ENCODE measurements at regions not wholly inside any gene's neighbourhood (a gene's known extent, or its start where the extent isn't known, plus 50 kb on each side); places are given as distances from the start of the nearest gene placed in this dataset.

DNA sequence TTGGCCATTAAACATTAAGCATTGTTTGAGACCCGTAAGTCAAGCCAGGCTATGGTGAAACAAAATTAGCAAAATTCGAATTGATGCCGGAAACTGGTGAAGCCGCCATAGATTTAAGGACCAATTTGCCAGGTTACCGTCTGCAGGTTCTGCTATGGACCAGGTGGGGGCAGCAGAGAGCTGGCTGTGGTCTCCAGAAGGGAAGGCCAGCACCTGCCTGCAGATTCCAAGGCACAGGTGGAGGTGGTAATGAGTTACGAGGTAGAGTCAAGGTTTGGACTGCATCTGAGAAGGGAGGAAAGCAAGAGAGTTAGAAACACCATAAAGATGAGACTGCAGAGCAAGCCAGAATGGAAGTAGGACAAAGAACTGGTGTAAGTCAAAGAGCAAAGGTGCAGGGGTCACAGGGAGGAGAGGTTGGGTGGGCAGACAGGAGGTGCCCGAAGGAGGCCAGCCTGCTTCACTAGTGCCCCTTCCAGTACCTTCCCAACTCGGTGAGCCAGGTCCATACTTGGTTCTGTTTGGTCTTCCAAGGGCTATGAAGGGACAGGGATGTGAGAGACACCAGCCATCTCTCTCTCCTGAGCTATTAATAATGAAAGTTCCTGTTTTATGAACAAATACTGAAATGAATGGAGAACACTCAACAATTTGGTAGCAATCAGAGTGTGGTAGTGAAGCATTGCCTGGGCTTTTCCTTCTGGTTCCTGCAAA is 131.6 kb upstream of the ESR1 start:
- H3K27me3 ChIP-seq (ENCODE audit: insufficient read depth) = no peaks in the 10 kb centered on the region
- ChIA-PET POLR2A (interaction anchor here (0.5 to 0.6 kb wide), 2 partner anchors 15 to 662 kb away, joined by 3 read pairs; no protein-coding TSS in a partner anchor), CTCF (interaction anchor here (0.7 to 2.2 kb wide), 8 partner anchors 11 to 1229 kb away, joined by 3 to 8 read pairs (median 5); no protein-coding TSS in a partner anchor)
- no peaks in the 10 kb centered on the region for H3K9me3 ChIP-seq
- no peaks in the 10 kb centered on the region for H3K4me1 ChIP-seq (ENCODE audit: control insufficient read depth in 1 of 2, insufficient read depth in 2 of 2, low read depth in 1 of 2, low read length in 1 of 2)
- DNase-seq = peak; percentile 64
- H3K9me2 ChIP-seq = no peaks in the 10 kb centered on the region
- no peaks in the 10 kb centered on the region for H3K36me3 ChIP-seq (replicated peaks in 1 of 2; ENCODE audit: control insufficient read depth in 1 of 2, insufficient read depth in 2 of 2, low read length in 1 of 2)
- no peak overlapping the region for H3K9ac ChIP-seq
- 8% methylated on average over 8 of the region's 8 CpGs for WGBS (ENCODE audit: low lambda C conversion rate)
- peak overlapping the region; percentile 17; the same call in 1 of the 2 replicates for H2AFZ ChIP-seq (ENCODE audit: low read depth)
- H3K4me3 ChIP-seq (ENCODE audit: low read depth in 2 of 2, low read length in 1 of 2) = peak overlapping the region in 1 of 2 experiments; percentile 26; a peak in 1 of 4 replicates
- no peak overlapping the region for H3K4me2 ChIP-seq
- H3F3A ChIP-seq (replicated peaks; ENCODE audit: insufficient read depth) = no peaks in the 10 kb centered on the region
- H3K79me2 ChIP-seq (ENCODE audit: insufficient read depth) = no peaks in the 10 kb centered on the region
- H3K27ac ChIP-seq (ENCODE audit: low read depth in 2 of 2, low read length in 1 of 2) = no peak overlapping the region
- H4K20me1 ChIP-seq (ENCODE audit: insufficient read depth) = no peaks in the 10 kb centered on the region
- TF ChIP-seq ZBTB33 (IDR thresholded peaks at IDR 0.05; ENCODE audit: borderline replicate concordance, low read depth) (no peak), CHD2 (IDR thresholded peaks at IDR 0.05; ENCODE audit: low read length, partially characterized antibody) (no peak), MEF2A (IDR thresholded peaks at IDR 0.05; ENCODE audit: borderline replicate concordance, low read depth) (no peak), GABPA (IDR thresholded peaks at IDR 0.05; ENCODE audit: low read depth) (no peak), CTCF (IDR thresholded peaks at IDR 0.05) (peak; percentile 76), MXI1 (IDR thresholded peaks at IDR 0.05; ENCODE audit: low read depth, low read length) (no peak), NFIC (IDR thresholded peaks at IDR 0.05; ENCODE audit: borderline replicate concordance) (no peak), RAD21 (IDR thresholded peaks at IDR 0.05; ENCODE audit: low read length) (peak; percentile 68), RFX5 (IDR thresholded peaks at IDR 0.05; ENCODE audit: low read length) (no peak), RXRA (IDR thresholded peaks at IDR 0.05; ENCODE audit: borderline replicate concordance, low read depth) (no peak), GATA2 (CRISPR knock-in tag; IDR thresholded peaks at IDR 0.05) (no peak), ELF1 (IDR thresholded peaks at IDR 0.05) (no peak), NRF1 (IDR thresholded peaks at IDR 0.05; ENCODE audit: low read depth, low read length) (no peak), TAF1 (IDR thresholded peaks at IDR 0.05; ENCODE audit: borderline replicate concordance, low read depth, low read length) (no peak), EZH2phosphoT487 (IDR thresholded peaks at IDR 0.05; ENCODE audit: borderline replicate concordance, low read depth) (no peak), TCF12 (IDR thresholded peaks at IDR 0.05) (no peak), TEAD4 (IDR thresholded peaks at IDR 0.05; ENCODE audit: borderline replicate concordance, insufficient read depth) (no peak), EP300 (IDR thresholded peaks at IDR 0.05; ENCODE audit: borderline replicate concordance in 1 of 2, low read depth in 1 of 2, low read length in 1 of 2) (no peak), FOSL2 (IDR thresholded peaks at IDR 0.05; ENCODE audit: borderline replicate concordance, low read depth) (no peak), USF2 (IDR thresholded peaks at IDR 0.05; ENCODE audit: borderline replicate concordance, low read depth, low read length) (no peak), SMC3 (IDR thresholded peaks at IDR 0.05; ENCODE audit: low read depth, low read length) (peak; percentile 45), FOXM1 (IDR thresholded peaks at IDR 0.05; ENCODE audit: low read depth) (no peak)
- TF ChIP-seq, protein P1, sequence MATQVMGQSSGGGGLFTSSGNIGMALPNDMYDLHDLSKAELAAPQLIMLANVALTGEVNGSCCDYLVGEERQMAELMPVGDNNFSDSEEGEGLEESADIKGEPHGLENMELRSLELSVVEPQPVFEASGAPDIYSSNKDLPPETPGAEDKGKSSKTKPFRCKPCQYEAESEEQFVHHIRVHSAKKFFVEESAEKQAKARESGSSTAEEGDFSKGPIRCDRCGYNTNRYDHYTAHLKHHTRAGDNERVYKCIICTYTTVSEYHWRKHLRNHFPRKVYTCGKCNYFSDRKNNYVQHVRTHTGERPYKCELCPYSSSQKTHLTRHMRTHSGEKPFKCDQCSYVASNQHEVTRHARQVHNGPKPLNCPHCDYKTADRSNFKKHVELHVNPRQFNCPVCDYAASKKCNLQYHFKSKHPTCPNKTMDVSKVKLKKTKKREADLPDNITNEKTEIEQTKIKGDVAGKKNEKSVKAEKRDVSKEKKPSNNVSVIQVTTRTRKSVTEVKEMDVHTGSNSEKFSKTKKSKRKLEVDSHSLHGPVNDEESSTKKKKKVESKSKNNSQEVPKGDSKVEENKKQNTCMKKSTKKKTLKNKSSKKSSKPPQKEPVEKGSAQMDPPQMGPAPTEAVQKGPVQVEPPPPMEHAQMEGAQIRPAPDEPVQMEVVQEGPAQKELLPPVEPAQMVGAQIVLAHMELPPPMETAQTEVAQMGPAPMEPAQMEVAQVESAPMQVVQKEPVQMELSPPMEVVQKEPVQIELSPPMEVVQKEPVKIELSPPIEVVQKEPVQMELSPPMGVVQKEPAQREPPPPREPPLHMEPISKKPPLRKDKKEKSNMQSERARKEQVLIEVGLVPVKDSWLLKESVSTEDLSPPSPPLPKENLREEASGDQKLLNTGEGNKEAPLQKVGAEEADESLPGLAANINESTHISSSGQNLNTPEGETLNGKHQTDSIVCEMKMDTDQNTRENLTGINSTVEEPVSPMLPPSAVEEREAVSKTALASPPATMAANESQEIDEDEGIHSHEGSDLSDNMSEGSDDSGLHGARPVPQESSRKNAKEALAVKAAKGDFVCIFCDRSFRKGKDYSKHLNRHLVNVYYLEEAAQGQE (IDR thresholded peaks at IDR 0.05; ENCODE audit: low read depth, low read length) = no peak
- TF ChIP-seq, protein P2, sequence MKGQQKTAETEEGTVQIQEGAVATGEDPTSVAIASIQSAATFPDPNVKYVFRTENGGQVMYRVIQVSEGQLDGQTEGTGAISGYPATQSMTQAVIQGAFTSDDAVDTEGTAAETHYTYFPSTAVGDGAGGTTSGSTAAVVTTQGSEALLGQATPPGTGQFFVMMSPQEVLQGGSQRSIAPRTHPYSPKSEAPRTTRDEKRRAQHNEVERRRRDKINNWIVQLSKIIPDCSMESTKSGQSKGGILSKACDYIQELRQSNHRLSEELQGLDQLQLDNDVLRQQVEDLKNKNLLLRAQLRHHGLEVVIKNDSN (IDR thresholded peaks at IDR 0.05; ENCODE audit: borderline replicate concordance, low read depth) = no peak
